Erythroblast (primary cell): ENCODE measurements at regions not wholly inside any gene's neighbourhood (a gene's known extent, or its start where the extent isn't known, plus 50 kb on each side); places are given as distances from the start of the nearest gene placed in this dataset.

ENCODE experiments used
- GATA1 ChIP-seq: IDR thresholded peaks from 2 replicates; pipeline ENCODE4 v1.6.1; 2011; ENCODE audit warnings: low read depth, mild to moderate bottlenecking, control low read depth, low read length, moderate library complexity
- POLR2A ChIP-seq: IDR thresholded peaks from 2 replicates; pipeline ENCODE4 v1.6.1; 2011; ENCODE audit warnings: mild to moderate bottlenecking, low read length

DNA sequence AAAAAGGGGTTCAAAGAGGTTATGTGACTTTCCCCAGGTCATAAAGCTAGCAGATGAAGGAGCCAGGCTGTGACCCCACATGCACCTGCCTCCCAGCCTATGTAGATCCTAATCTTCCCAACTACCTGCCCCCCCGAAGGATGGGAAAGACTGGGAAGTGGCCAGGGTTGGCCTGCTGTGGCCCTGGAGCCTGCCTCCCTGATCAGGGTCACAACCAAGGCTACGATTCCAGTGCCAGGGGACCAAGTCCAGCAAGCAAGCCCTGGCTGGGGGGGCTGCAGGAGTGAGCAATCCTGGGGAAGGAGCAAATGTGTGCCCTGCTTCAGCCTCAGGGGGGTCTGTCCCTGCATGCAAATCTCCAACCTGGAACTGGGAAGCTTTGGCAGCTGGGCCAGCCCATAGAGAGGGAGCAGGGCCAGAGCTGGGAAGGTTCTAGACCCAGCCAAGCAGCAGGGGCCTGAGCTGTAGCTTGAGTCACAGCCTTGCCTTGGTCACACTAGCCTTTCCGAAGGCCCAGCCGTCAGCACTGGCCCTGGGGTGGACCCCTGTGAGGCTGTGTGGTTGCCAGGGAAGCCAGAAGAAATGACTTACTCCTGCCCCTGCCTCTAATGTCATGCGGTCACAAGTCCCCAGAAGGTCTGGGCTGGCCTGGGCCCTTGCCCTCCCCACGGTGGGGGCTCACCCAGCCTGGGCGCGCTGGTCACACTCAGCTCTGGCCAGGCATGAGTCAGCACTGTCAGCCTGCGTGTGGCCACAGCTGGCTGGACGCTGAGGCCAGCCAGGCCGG, 96.4 kb upstream of the ZMIZ1 start:
- TF ChIP-seq POLR2A: no peak
- TF ChIP-seq GATA1: no peak
